Breast epithelium (tissue), 3 donors: ENCODE measurements at regions not wholly inside any gene's neighbourhood (a gene's known extent, or its start where the extent isn't known, plus 50 kb on each side); places are given as distances from the start of the nearest gene placed in this dataset.

Experiments used
- POLR2A ChIP-seq: fragments of 450-650 bp; IDR thresholded peaks from one replicate; pipeline ENCODE4 v1.6.1; 2016; ENCODE audit warnings: antibody characterized with exemption, mild to moderate bottlenecking, moderate library complexity
- POLR2AphosphoS5 ChIP-seq, 3 donors: sonication (generic); formaldehyde crosslinking; IDR thresholded peaks; one replicate each; pipeline ENCODE4 v1.6.1; 2017; ENCODE audit warnings: antibody characterized with exemption in 3 of 3
- TF ChIP-seq, protein P1 (sequence below), 3 donors: fragments of 450-650 bp; IDR thresholded peaks; one replicate each; pipeline ENCODE4 v1.5.1; 2016 to 2017; ENCODE audit warnings: antibody characterized with exemption in 3 of 3, mild to moderate bottlenecking in 3 of 3, moderate library complexity in 3 of 3

DNA sequence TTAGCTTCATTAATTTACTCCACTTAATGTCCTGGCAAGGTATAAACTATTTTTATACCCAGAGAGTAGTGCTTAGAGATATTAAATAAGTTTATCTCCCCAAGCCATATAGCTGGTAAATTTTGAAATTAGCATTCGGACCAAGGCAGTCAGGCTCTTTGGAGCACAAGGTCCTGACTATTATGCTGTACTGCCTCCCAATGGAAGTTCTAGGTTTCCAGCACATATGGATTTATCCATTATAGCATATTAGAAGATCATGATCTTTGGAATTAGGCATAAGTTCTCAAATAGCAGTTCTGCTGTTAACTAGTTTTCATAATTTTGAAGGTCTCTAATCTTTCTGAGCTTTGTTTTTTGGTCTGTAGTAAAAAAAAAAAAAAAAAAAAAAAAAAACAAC is 835.3 kb upstream of the EPHA7 start:
- TF ChIP-seq, protein P1, sequence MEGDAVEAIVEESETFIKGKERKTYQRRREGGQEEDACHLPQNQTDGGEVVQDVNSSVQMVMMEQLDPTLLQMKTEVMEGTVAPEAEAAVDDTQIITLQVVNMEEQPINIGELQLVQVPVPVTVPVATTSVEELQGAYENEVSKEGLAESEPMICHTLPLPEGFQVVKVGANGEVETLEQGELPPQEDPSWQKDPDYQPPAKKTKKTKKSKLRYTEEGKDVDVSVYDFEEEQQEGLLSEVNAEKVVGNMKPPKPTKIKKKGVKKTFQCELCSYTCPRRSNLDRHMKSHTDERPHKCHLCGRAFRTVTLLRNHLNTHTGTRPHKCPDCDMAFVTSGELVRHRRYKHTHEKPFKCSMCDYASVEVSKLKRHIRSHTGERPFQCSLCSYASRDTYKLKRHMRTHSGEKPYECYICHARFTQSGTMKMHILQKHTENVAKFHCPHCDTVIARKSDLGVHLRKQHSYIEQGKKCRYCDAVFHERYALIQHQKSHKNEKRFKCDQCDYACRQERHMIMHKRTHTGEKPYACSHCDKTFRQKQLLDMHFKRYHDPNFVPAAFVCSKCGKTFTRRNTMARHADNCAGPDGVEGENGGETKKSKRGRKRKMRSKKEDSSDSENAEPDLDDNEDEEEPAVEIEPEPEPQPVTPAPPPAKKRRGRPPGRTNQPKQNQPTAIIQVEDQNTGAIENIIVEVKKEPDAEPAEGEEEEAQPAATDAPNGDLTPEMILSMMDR (IDR thresholded peaks at IDR 0.05): no peak
- TF ChIP-seq POLR2AphosphoS5 (IDR thresholded peaks at IDR 0.05): no peak
- TF ChIP-seq POLR2A: no peak
